ENCODE measurements at regions not wholly inside any gene's neighbourhood (a gene's known extent, or its start where the extent isn't known, plus 50 kb on each side); places are given as distances from the start of the nearest gene placed in this dataset.

GRCh38 chr5:135127439-135128240 lies 93.6 kb upstream of the PITX1 start:
- Histone ChIP-seq H3K27ac (replicated peaks) (no peak overlapping the region), H3K4me1 (no peaks in the 10 kb centered on the region), H3K4me3 (no peak overlapping the region), H3K36me3 (no peaks in the 10 kb centered on the region), H3K27me3 (ENCODE audit: low read depth) (peaks cover 42% of the 10 kb centered on the region), H3K9me3 (replicated peaks) (no peaks in the 10 kb centered on the region)
- DNase-seq, result no peak
- intact Hi-C loops (cut with micrococcal nuclease), result no loop called here
- no peak for TF ChIP-seq CTCF (IDR thresholded peaks at IDR 0.05; ENCODE audit: borderline replicate concordance)

- no peak for DNase-seq
- Histone ChIP-seq H3K9me3 (replicated peaks) (no peaks in the 10 kb centered on the region), H3K36me3 (no peaks in the 10 kb centered on the region), H3K4me1 (no peaks in the 10 kb centered on the region), H3K27me3 (ENCODE audit: low read depth) (peaks cover 50% of the 10 kb centered on the region), H3K4me3 (no peak overlapping the region), H3K27ac (replicated peaks) (no peak overlapping the region)
- intact Hi-C loops (cut with micrococcal nuclease), result no loop called here
- no peak for TF ChIP-seq CTCF (IDR thresholded peaks at IDR 0.05; ENCODE audit: borderline replicate concordance)
These were observed 92.8 kb upstream of the PITX1 start for GRCh38 chr5:135126688-135127438.

GRCh38 chr5:135124724-135125123 lies 90.7 kb upstream of the PITX1 start:
- Histone ChIP-seq H3K9me3 (replicated peaks) (no peaks in the 10 kb centered on the region), H3K27me3 (ENCODE audit: low read depth) (peaks cover 43% of the 10 kb centered on the region), H3K4me3 (no peak overlapping the region), H3K36me3 (no peaks in the 10 kb centered on the region), H3K27ac (replicated peaks) (no peak overlapping the region), H3K4me1 (no peaks in the 10 kb centered on the region)
- intact Hi-C loops (cut with micrococcal nuclease), result no loop called here
- DNase-seq, result no peak
- TF ChIP-seq CTCF (IDR thresholded peaks at IDR 0.05; ENCODE audit: borderline replicate concordance), result no peak

- peaks cover 42% of the 10 kb centered on the region for H3K27me3 ChIP-seq (ENCODE audit: low read depth)
- no peaks in the 10 kb centered on the region for H3K9me3 ChIP-seq (replicated peaks)
- no peak for DNase-seq
- TF ChIP-seq CTCF (IDR thresholded peaks at IDR 0.05; ENCODE audit: borderline replicate concordance), result no peak
- no peak overlapping the region for H3K4me3 ChIP-seq
- intact Hi-C loops (cut with micrococcal nuclease), result no loop called here
- no peak overlapping the region for H3K27ac ChIP-seq (replicated peaks)
- no peaks in the 10 kb centered on the region for H3K4me1 ChIP-seq
- no peaks in the 10 kb centered on the region for H3K36me3 ChIP-seq
These were observed 90.1 kb upstream of the PITX1 start for GRCh38 chr5:135124128-135124527.

- no peak overlapping the region for H3K4me3 ChIP-seq
- no peak overlapping the region for H3K27ac ChIP-seq (replicated peaks)
- H3K4me1 ChIP-seq, result no peaks in the 10 kb centered on the region
- intact Hi-C loops (cut with micrococcal nuclease), result no loop called here
- TF ChIP-seq CTCF (IDR thresholded peaks at IDR 0.05; ENCODE audit: borderline replicate concordance), result no peak
- no peaks in the 10 kb centered on the region for H3K9me3 ChIP-seq (replicated peaks)
- no peak for DNase-seq
- peaks cover 42% of the 10 kb centered on the region for H3K27me3 ChIP-seq (ENCODE audit: low read depth)
- no peaks in the 10 kb centered on the region for H3K36me3 ChIP-seq
These were observed 88.8 kb upstream of the PITX1 start for GRCh38 chr5:135122797-135123196.

Measured in left ventricle myocardium inferior (tissue), 1 donor.